ENCODE measurements at regions not wholly inside any gene's neighbourhood (a gene's known extent, or its start where the extent isn't known, plus 50 kb on each side); places are given as distances from the start of the nearest gene placed in this dataset.

DNA sequence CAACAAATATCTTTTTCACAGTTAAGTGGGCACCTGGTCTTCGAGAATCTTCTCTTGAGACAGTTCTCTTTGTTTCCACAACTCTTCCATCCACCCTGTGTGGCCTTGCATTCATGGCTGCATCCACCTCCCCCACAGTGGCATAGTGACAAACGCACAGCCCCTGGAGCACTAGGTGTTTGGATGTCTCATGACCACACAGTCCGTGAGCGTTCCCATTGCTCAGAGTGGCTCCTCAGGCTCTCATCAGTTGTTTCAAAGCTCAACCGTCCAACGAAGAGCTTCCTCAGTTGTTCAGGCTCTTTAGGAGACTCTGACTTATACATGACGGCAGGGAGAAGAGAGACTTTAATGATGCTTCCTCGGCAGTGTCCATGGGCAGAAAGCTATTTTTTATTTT, 191.6 kb downstream of the CDRT15L2 start:
- Histone ChIP-seq H2BK12ac (ENCODE audit: low read length in 2 of 2) (no peak overlapping the region), H3K27me3 (ENCODE audit: control insufficient read depth in 1 of 2, insufficient read depth in 1 of 2, low read length in 2 of 2) (no peaks in the 10 kb centered on the region), H2BK15ac (ENCODE audit: low read depth, poor library complexity, severe bottlenecking) (no peak overlapping the region), H3K79me1 (replicated peaks; ENCODE audit: low read length, poor library complexity, severe bottlenecking) (no peaks in the 10 kb centered on the region), H3K27ac (ENCODE audit: low read length, poor library complexity, severe bottlenecking) (no peak overlapping the region), H3K4me2 (ENCODE audit: low read length, poor library complexity, severe bottlenecking) (no peak overlapping the region), H2AFZ (ENCODE audit: low read depth, low read length) (no peak overlapping the region), H4K8ac (ENCODE audit: low read length) (no peak overlapping the region), H2BK120ac (ENCODE audit: low read depth, low read length) (no peak overlapping the region), H2BK5ac (ENCODE audit: low read depth, low read length, poor library complexity, severe bottlenecking) (no peak overlapping the region), H3K23ac (ENCODE audit: low read length in 2 of 2) (no peak overlapping the region), H3K36me3 (ENCODE audit: control insufficient read depth in 1 of 2, insufficient read depth in 2 of 2, low read depth in 1 of 2, low read length in 2 of 2) (no peaks in the 10 kb centered on the region), H3K14ac (ENCODE audit: low read length in 2 of 2) (no peak overlapping the region), H3K4me1 (ENCODE audit: control insufficient read depth, insufficient read depth, low read depth, low read length) (no peaks in the 10 kb centered on the region), H3K4me3 (ENCODE audit: insufficient read depth in 1 of 2, low read depth in 1 of 2, low read length in 2 of 2) (no peak overlapping the region), H3K4ac (ENCODE audit: low read depth in 1 of 2, low read length in 2 of 2) (no peak overlapping the region), H2AK5ac (ENCODE audit: low read length, severe bottlenecking) (no peak overlapping the region), H4K91ac (ENCODE audit: low read length) (no peak overlapping the region), H3K9me3 (ENCODE audit: control insufficient read depth, low read length) (no peaks in the 10 kb centered on the region), H3K9ac (ENCODE audit: low read length) (no peak overlapping the region), H3K18ac (ENCODE audit: low read depth in 1 of 2, low read length in 2 of 2) (no peak overlapping the region)
- WGBS: 89% methylated on average over 8 of the region's 8 CpGs
- DNase-seq: no peak

DNA sequence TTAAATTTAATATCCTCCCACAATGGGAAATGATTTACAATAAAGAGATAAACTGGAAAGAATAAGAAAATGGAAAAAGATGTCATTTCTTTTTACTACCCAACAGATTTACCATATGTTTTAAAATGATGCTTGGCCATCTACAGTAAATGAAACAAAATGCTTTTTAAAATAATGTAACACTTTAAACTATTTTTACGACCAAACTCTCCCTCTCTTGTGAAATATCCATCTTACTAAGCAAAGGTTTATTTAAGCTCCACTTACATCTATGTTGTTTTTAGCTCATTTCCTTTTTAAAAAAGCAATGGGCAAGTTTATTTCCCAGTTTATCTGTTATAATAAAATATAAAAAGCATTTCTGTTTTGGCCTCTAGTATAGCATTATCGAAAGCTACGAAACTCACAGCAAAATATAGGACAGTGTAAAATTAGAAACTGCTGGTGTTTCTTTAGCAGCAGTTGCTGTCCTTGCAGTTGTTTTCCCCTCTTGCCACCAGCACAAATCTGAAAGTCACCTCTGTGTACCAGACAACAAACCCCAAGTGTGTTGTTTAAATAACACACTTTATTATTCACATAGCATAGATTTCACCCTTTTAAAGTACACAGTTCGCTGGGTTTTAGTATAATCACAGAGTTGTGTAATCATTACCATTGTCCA, 195.1 kb downstream of the CDRT15L2 start:
- H3K9ac ChIP-seq (ENCODE audit: low read length): no peak overlapping the region
- DNase-seq: no peak

DNA sequence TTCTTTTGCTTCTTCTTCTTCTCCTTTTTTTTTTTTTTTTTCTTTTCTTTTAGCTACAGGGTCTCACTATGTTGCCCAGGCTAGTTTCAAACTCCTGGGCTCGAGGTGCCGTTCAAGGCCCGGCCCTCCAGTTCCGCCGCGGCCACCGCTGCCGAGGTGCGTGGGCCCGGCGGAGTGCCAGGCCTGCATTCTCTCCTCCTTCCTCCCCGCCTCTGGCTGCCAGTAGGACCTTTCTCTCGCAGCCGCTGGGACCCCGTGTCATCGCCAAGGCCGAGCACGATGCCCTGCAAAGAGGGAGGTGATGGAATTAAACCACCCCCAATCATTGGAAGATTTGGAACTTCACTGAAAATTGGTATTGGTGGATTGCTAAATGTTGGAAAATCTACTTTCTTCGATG, 195.8 kb downstream of the CDRT15L2 start:
- Histone ChIP-seq H2BK15ac (ENCODE audit: low read depth, poor library complexity, severe bottlenecking) (no peak overlapping the region), H3K4me3 (ENCODE audit: insufficient read depth in 1 of 2, low read depth in 1 of 2, low read length in 2 of 2) (no peak overlapping the region), H3K36me3 (ENCODE audit: control insufficient read depth in 1 of 2, insufficient read depth in 2 of 2, low read depth in 1 of 2, low read length in 2 of 2) (no peaks in the 10 kb centered on the region), H3K4me1 (ENCODE audit: control insufficient read depth, insufficient read depth, low read depth, low read length) (no peaks in the 10 kb centered on the region), H4K8ac (ENCODE audit: low read length) (no peak overlapping the region), H3K4me2 (ENCODE audit: low read length, poor library complexity, severe bottlenecking) (no peak overlapping the region), H4K91ac (ENCODE audit: low read length) (no peak overlapping the region), H3K79me1 (replicated peaks; ENCODE audit: low read length, poor library complexity, severe bottlenecking) (no peaks in the 10 kb centered on the region), H3K18ac (ENCODE audit: low read depth in 1 of 2, low read length in 2 of 2) (no peak overlapping the region), H3K27ac (ENCODE audit: low read length, poor library complexity, severe bottlenecking) (no peak overlapping the region), H2BK12ac (ENCODE audit: low read length in 2 of 2) (no peak overlapping the region), H2AK5ac (ENCODE audit: low read length, severe bottlenecking) (no peak overlapping the region), H2BK120ac (ENCODE audit: low read depth, low read length) (no peak overlapping the region), H3K4ac (ENCODE audit: low read depth in 1 of 2, low read length in 2 of 2) (no peak overlapping the region), H2AFZ (ENCODE audit: low read depth, low read length) (no peak overlapping the region), H2BK5ac (ENCODE audit: low read depth, low read length, poor library complexity, severe bottlenecking) (no peak overlapping the region), H3K9me3 (ENCODE audit: control insufficient read depth, low read length) (no peaks in the 10 kb centered on the region), H3K23ac (ENCODE audit: low read length in 2 of 2) (no peak overlapping the region), H3K9ac (ENCODE audit: low read length) (no peak overlapping the region), H3K27me3 (ENCODE audit: control insufficient read depth in 1 of 2, insufficient read depth in 1 of 2, low read length in 2 of 2) (no peaks in the 10 kb centered on the region), H3K14ac (ENCODE audit: low read length in 2 of 2) (no peak overlapping the region)
- no peak for DNase-seq
- whole genome bisulfite sequencing: 94% methylated on average over 12 of the region's 19 CpGs

More for the DNA sequence above, 195.1 kb downstream of the CDRT15L2 start:
- Histone ChIP-seq H3K27ac (ENCODE audit: low read length, poor library complexity, severe bottlenecking) (no peak overlapping the region), H3K14ac (ENCODE audit: low read length in 2 of 2) (no peak overlapping the region), H4K8ac (ENCODE audit: low read length) (no peak overlapping the region), H3K4me3 (ENCODE audit: insufficient read depth in 1 of 2, low read depth in 1 of 2, low read length in 2 of 2) (no peak overlapping the region), H3K18ac (ENCODE audit: low read depth in 1 of 2, low read length in 2 of 2) (no peak overlapping the region), H3K23ac (ENCODE audit: low read length in 2 of 2) (no peak overlapping the region), H2AK5ac (ENCODE audit: low read length, severe bottlenecking) (no peak overlapping the region), H3K36me3 (ENCODE audit: control insufficient read depth in 1 of 2, insufficient read depth in 2 of 2, low read depth in 1 of 2, low read length in 2 of 2) (no peaks in the 10 kb centered on the region), H3K79me1 (replicated peaks; ENCODE audit: low read length, poor library complexity, severe bottlenecking) (no peaks in the 10 kb centered on the region), H3K27me3 (ENCODE audit: control insufficient read depth in 1 of 2, insufficient read depth in 1 of 2, low read length in 2 of 2) (no peaks in the 10 kb centered on the region), H2BK5ac (ENCODE audit: low read depth, low read length, poor library complexity, severe bottlenecking) (no peak overlapping the region), H3K4me1 (ENCODE audit: control insufficient read depth, insufficient read depth, low read depth, low read length) (no peaks in the 10 kb centered on the region), H2BK12ac (ENCODE audit: low read length in 2 of 2) (no peak overlapping the region), H2AFZ (ENCODE audit: low read depth, low read length) (no peak overlapping the region), H3K4me2 (ENCODE audit: low read length, poor library complexity, severe bottlenecking) (no peak overlapping the region), H2BK120ac (ENCODE audit: low read depth, low read length) (no peak overlapping the region), H2BK15ac (ENCODE audit: low read depth, poor library complexity, severe bottlenecking) (no peak overlapping the region), H4K91ac (ENCODE audit: low read length) (no peak overlapping the region), H3K4ac (ENCODE audit: low read depth in 1 of 2, low read length in 2 of 2) (no peak overlapping the region), H3K9me3 (ENCODE audit: control insufficient read depth, low read length) (no peaks in the 10 kb centered on the region)
- 80% methylated on average over 3 of the region's 4 CpGs for WGBS

DNA sequence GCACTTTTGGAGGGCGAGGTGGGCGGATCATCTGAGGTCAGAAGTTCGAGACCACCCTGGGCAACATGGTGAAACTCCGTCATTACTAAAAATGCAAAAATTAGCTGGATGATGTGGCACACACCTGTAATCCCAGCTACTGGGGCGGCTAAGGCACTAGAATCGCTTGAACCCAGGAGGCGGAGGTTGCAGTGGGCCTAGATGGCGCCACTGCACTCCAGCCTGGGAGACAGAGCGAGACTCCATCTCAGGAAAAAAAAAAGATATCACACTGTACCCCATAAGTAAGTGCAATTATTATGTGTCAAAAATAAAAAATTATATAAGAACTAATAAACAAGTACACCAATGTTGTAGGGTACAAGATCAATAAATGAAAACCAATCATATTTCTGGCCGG, 200.0 kb downstream of the CDRT15L2 start:
- Histone ChIP-seq H3K9me3 (ENCODE audit: control insufficient read depth, low read length) (no peaks in the 10 kb centered on the region), H2BK120ac (ENCODE audit: low read depth, low read length) (no peak overlapping the region), H4K8ac (ENCODE audit: low read length) (no peak overlapping the region), H2BK12ac (ENCODE audit: low read length in 2 of 2) (no peak overlapping the region), H2AFZ (ENCODE audit: low read depth, low read length) (no peak overlapping the region), H3K9ac (ENCODE audit: low read length) (no peak overlapping the region), H3K79me1 (replicated peaks; ENCODE audit: low read length, poor library complexity, severe bottlenecking) (no peaks in the 10 kb centered on the region), H3K36me3 (ENCODE audit: control insufficient read depth in 1 of 2, insufficient read depth in 2 of 2, low read depth in 1 of 2, low read length in 2 of 2) (no peaks in the 10 kb centered on the region), H3K27me3 (ENCODE audit: control insufficient read depth in 1 of 2, insufficient read depth in 1 of 2, low read length in 2 of 2) (peaks cover 0 to 8% of the 10 kb centered on the region in 2 experiments), H2BK15ac (ENCODE audit: low read depth, poor library complexity, severe bottlenecking) (no peak overlapping the region), H2BK5ac (ENCODE audit: low read depth, low read length, poor library complexity, severe bottlenecking) (no peak overlapping the region), H3K23ac (ENCODE audit: low read length in 2 of 2) (no peak overlapping the region), H4K91ac (ENCODE audit: low read length) (no peak overlapping the region), H3K27ac (ENCODE audit: low read length, poor library complexity, severe bottlenecking) (no peak overlapping the region), H3K18ac (ENCODE audit: low read depth in 1 of 2, low read length in 2 of 2) (no peak overlapping the region), H3K4ac (ENCODE audit: low read depth in 1 of 2, low read length in 2 of 2) (no peak overlapping the region), H3K4me3 (ENCODE audit: insufficient read depth in 1 of 2, low read depth in 1 of 2, low read length in 2 of 2) (no peak overlapping the region), H3K4me2 (ENCODE audit: low read length, poor library complexity, severe bottlenecking) (no peak overlapping the region), H2AK5ac (ENCODE audit: low read length, severe bottlenecking) (no peak overlapping the region), H3K14ac (ENCODE audit: low read length in 2 of 2) (no peak overlapping the region), H3K4me1 (ENCODE audit: control insufficient read depth, insufficient read depth, low read depth, low read length) (no peaks in the 10 kb centered on the region)
- WGBS: 95% methylated on average over 9 of the region's 10 CpGs
- no peak for DNase-seq
